OCI-LY3 (cell line): ENCODE measurements at regions not wholly inside any gene's neighbourhood (a gene's known extent, or its start where the extent isn't known, plus 50 kb on each side); places are given as distances from the start of the nearest gene placed in this dataset.

Experiments used
- CTCF ChIP-seq: fragments of 200-600, 300-600 bp; sonication (generic); IDR thresholded peaks from 2 replicates; pipeline ENCODE4 v1.5.1; 2014; ENCODE audit warnings: antibody characterized with exemption, low read length, low read depth
- EZH2phosphoT487 ChIP-seq: fragments of 200-600 bp; shearing (Covaris generic); IDR thresholded peaks from 2 replicates; pipeline ENCODE4 v1.6.1; 2018; ENCODE audit warnings: antibody characterized with exemption, mixed run types, low read depth

GRCh38 chr9:119060629-119061385, 308.4 kb downstream of the BRINP1 start:
- TF ChIP-seq CTCF (no peak), EZH2phosphoT487 (no peak)
